ENCODE measurements at regions not wholly inside any gene's neighbourhood (a gene's known extent, or its start where the extent isn't known, plus 50 kb on each side); places are given as distances from the start of the nearest gene placed in this dataset.

- H3K27ac Mint-ChIP-seq: no peak overlapping the region
- peaks cover 0 to 3% (median 0%) of the 10 kb centered on the region in 3 donors for H3K27me3 Mint-ChIP-seq (ENCODE audit: low read depth in 3 of 3)
- H3K9me3 Mint-ChIP-seq: peaks cover 0 to 2% (median 0%) of the 10 kb centered on the region in 6 donors
- no peaks in the 10 kb centered on the region for H3K4me1 Mint-ChIP-seq
- no peaks in the 10 kb centered on the region for H3K36me3 Mint-ChIP-seq
- no peak overlapping the region for H3K4me3 Mint-ChIP-seq
- DNase-seq: no peak
These were observed 252.3 kb downstream of the MYCN start for GRCh38 chr2:16192416-16193216.

- Mint-ChIP-seq H3K27me3 (ENCODE audit: low read depth in 3 of 3) (peaks cover 0 to 3% (median 2%) of the 10 kb centered on the region in 3 donors), H3K36me3 (no peaks in the 10 kb centered on the region)
These were observed 251.3 kb downstream of the MYCN start for GRCh38 chr2:16191431-16192200.

GRCh38 chr2:16190446-16191270 lies 250.3 kb downstream of the MYCN start:
- H3K4me1 Mint-ChIP-seq: no peaks in the 10 kb centered on the region
- no peak overlapping the region for H3K4me3 Mint-ChIP-seq
- peaks cover 0 to 2% (median 0%) of the 10 kb centered on the region in 6 donors for H3K9me3 Mint-ChIP-seq
- no peak overlapping the region for H3K27ac Mint-ChIP-seq
- DNase-seq: no peak
- H3K36me3 Mint-ChIP-seq: no peaks in the 10 kb centered on the region
- peaks cover 0 to 3% (median 2%) of the 10 kb centered on the region in 3 donors for H3K27me3 Mint-ChIP-seq (ENCODE audit: low read depth in 3 of 3)

More at GRCh38 chr2:16191431-16192200, 251.3 kb downstream of the MYCN start:
- Mint-ChIP-seq H3K27ac (no peak overlapping the region), H3K9me3 (peaks cover 0 to 2% (median 0%) of the 10 kb centered on the region in 6 donors), H3K4me3 (no peak overlapping the region), H3K4me1 (no peaks in the 10 kb centered on the region)
- DNase-seq: no peak

- Mint-ChIP-seq H3K9me3 (peaks cover 0 to 2% (median 0%) of the 10 kb centered on the region in 6 donors), H3K27ac (no peak overlapping the region), H3K4me3 (no peak overlapping the region), H3K4me1 (no peaks in the 10 kb centered on the region), H3K27me3 (ENCODE audit: low read depth in 3 of 3) (peaks cover 0 to 5% (median 2%) of the 10 kb centered on the region in 3 donors), H3K36me3 (no peaks in the 10 kb centered on the region)
- no peak for DNase-seq
These were observed 249.4 kb downstream of the MYCN start for GRCh38 chr2:16189836-16190160.

GRCh38 chr2:16189029-16189835 lies 248.9 kb downstream of the MYCN start:
- Mint-ChIP-seq H3K36me3 (no peaks in the 10 kb centered on the region), H3K4me1 (no peaks in the 10 kb centered on the region), H3K4me3 (no peak overlapping the region), H3K27ac (no peak overlapping the region), H3K9me3 (peaks cover 0 to 3% (median 0%) of the 10 kb centered on the region in 6 donors), H3K27me3 (ENCODE audit: low read depth in 3 of 3) (peaks cover 0 to 5% (median 2%) of the 10 kb centered on the region in 3 donors)
- no peak for DNase-seq

- Mint-ChIP-seq H3K9me3 (peaks cover 0 to 3% (median 0%) of the 10 kb centered on the region in 6 donors), H3K27ac (no peak overlapping the region), H3K4me1 (no peaks in the 10 kb centered on the region), H3K36me3 (no peaks in the 10 kb centered on the region), H3K27me3 (ENCODE audit: low read depth in 3 of 3) (peaks cover 0 to 2% (median 1%) of the 10 kb centered on the region in 3 donors), H3K4me3 (no peak overlapping the region)
- no peak for DNase-seq
These were observed 248.0 kb downstream of the MYCN start for GRCh38 chr2:16188261-16188890.

GRCh38 chr2:16187482-16187817 lies 247.1 kb downstream of the MYCN start:
- Mint-ChIP-seq H3K27ac (no peak overlapping the region), H3K27me3 (ENCODE audit: low read depth in 3 of 3) (peaks cover 0 to 3% (median 2%) of the 10 kb centered on the region in 3 donors), H3K4me1 (no peaks in the 10 kb centered on the region), H3K36me3 (no peaks in the 10 kb centered on the region), H3K9me3 (peaks cover 0 to 3% (median 0%) of the 10 kb centered on the region in 6 donors), H3K4me3 (no peak overlapping the region)
- DNase-seq: no peak

GRCh38 chr2:16186661-16187481 lies 246.5 kb downstream of the MYCN start:
- Mint-ChIP-seq H3K9me3 (peaks cover 0 to 3% (median 0%) of the 10 kb centered on the region in 6 donors), H3K4me1 (no peaks in the 10 kb centered on the region), H3K36me3 (no peaks in the 10 kb centered on the region), H3K27me3 (ENCODE audit: low read depth in 3 of 3) (peaks cover 0 to 3% (median 2%) of the 10 kb centered on the region in 3 donors), H3K27ac (no peak overlapping the region), H3K4me3 (no peak overlapping the region)
- no peak for DNase-seq

- Mint-ChIP-seq H3K4me1 (no peaks in the 10 kb centered on the region), H3K4me3 (no peak overlapping the region), H3K27ac (no peak overlapping the region), H3K9me3 (peaks cover 0 to 8% (median 0%) of the 10 kb centered on the region in 6 donors), H3K27me3 (ENCODE audit: low read depth in 3 of 3) (peaks cover 0 to 3% (median 2%) of the 10 kb centered on the region in 3 donors), H3K36me3 (no peaks in the 10 kb centered on the region)
- no peak for DNase-seq
These were observed 245.5 kb downstream of the MYCN start for GRCh38 chr2:16185801-16186272.

GRCh38 chr2:16184945-16185660 lies 244.8 kb downstream of the MYCN start:
- Mint-ChIP-seq H3K27me3 (ENCODE audit: low read depth in 3 of 3) (peaks cover 0 to 3% (median 2%) of the 10 kb centered on the region in 3 donors), H3K9me3 (peaks cover 0 to 8% (median 0%) of the 10 kb centered on the region in 6 donors), H3K36me3 (no peaks in the 10 kb centered on the region), H3K27ac (no peak overlapping the region), H3K4me1 (no peaks in the 10 kb centered on the region), H3K4me3 (no peak overlapping the region)
- DNase-seq: no peak

GRCh38 chr2:16184341-16184890 lies 244.1 kb downstream of the MYCN start:
- DNase-seq: no peak
- peaks cover 0 to 3% (median 2%) of the 10 kb centered on the region in 3 donors for H3K27me3 Mint-ChIP-seq (ENCODE audit: low read depth in 3 of 3)
- peaks cover 0 to 8% (median 0%) of the 10 kb centered on the region in 6 donors for H3K9me3 Mint-ChIP-seq
- no peak overlapping the region for H3K4me3 Mint-ChIP-seq
- H3K27ac Mint-ChIP-seq: no peak overlapping the region
- no peaks in the 10 kb centered on the region for H3K4me1 Mint-ChIP-seq
- no peaks in the 10 kb centered on the region for H3K36me3 Mint-ChIP-seq
